Effector memory CD8-positive, alpha-beta T cell (primary cell): ENCODE measurements at regions not wholly inside any gene's neighbourhood (a gene's known extent, or its start where the extent isn't known, plus 50 kb on each side); places are given as distances from the start of the nearest gene placed in this dataset.

Source experiments
- ATAC-seq: fragments of 150-1000 bp; cut with Tn5 transposase; replicated peaks from 2 replicates; pipeline ENCODE4 v1.10.0; 2021; ENCODE audit warnings: mild to moderate bottlenecking, moderate library complexity
- DNase-seq, 3 experiments: peaks; one replicate each; pipeline ENCODE4 v3.0.0; 2021
- H3K27ac Mint-ChIP-seq, 2 donors: one replicate each; pipeline ENCODE4 v1.8.0; 2022; ENCODE audit warnings: mild to moderate bottlenecking in 2 of 2, mixed read lengths in 2 of 2, moderate library complexity in 2 of 2
- H3K27me3 Mint-ChIP-seq, 2 donors: one replicate each; pipeline ENCODE4 v1.8.0; 2022; ENCODE audit warnings: mixed read lengths in 2 of 2
- H3K36me3 Mint-ChIP-seq: one replicate; pipeline ENCODE4 v1.8.0; 2022; ENCODE audit warnings: mild to moderate bottlenecking, moderate library complexity, mixed read lengths; ENCODE audit not compliant: insufficient read depth
- H3K4me1 Mint-ChIP-seq, 2 donors: one replicate each; pipeline ENCODE4 v1.8.0; 2022; ENCODE audit warnings: low read depth in 2 of 2, mixed read lengths in 2 of 2
- H3K4me3 Mint-ChIP-seq, 2 donors: one replicate each; pipeline ENCODE4 v1.8.0; 2022; ENCODE audit warnings: mild to moderate bottlenecking in 2 of 2, mixed read lengths in 2 of 2, moderate library complexity in 2 of 2
- H3K9me3 Mint-ChIP-seq, 2 donors: one replicate each; pipeline ENCODE4 v1.8.0; 2022; ENCODE audit warnings: mixed read lengths in 2 of 2

GRCh38 chr16:87186876-87187533 lies 130.2 kb downstream of the C16orf95 start:
- no peak for ATAC-seq
- Mint-ChIP-seq H3K27ac (no peak overlapping the region), H3K4me1 (peaks cover 2 to 4% of the 10 kb centered on the region in 2 donors), H3K27me3 (peaks cover 0 to 4% of the 10 kb centered on the region in 2 donors), H3K36me3 (no peaks in the 10 kb centered on the region), H3K4me3 (no peak overlapping the region), H3K9me3 (peaks cover 13 to 15% of the 10 kb centered on the region in 2 donors)
- no peak for DNase-seq

DNA sequence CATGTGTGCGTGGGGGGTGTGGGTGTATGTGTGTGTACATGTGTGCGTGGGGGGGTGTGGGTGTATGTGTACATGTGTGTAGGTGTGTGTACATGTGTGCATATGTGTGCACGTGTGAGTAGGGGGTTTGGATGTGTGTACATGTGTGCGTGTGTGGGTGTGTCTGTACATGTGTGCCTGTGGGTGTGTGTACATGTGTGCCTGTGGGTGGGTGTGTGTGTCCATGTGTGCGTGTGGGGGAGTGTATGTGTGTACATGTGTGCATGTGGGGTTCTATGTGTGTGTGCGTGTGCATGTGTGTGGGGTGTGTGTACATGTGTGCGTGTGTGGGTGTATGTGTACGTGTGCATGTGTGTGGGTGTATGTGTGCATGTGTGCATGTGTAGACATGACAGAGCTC lies 129.1 kb downstream of the C16orf95 start:
- Mint-ChIP-seq H3K27ac (peak overlapping the region in 1 of 2 donors; percentile 16), H3K27me3 (peaks cover 0 to 10% of the 10 kb centered on the region in 2 donors), H3K4me1 (peaks cover 2 to 4% of the 10 kb centered on the region in 2 donors), H3K9me3 (peaks cover 13 to 15% of the 10 kb centered on the region in 2 donors), H3K36me3 (no peaks in the 10 kb centered on the region), H3K4me3 (no peak overlapping the region)
- ATAC-seq (no peak), DNase-seq (no peak)

- peaks cover 2 to 4% of the 10 kb centered on the region in 2 donors for H3K4me1 Mint-ChIP-seq
- H3K36me3 Mint-ChIP-seq = no peaks in the 10 kb centered on the region
- H3K4me3 Mint-ChIP-seq = no peak overlapping the region
- peaks cover 0 to 10% of the 10 kb centered on the region in 2 donors for H3K27me3 Mint-ChIP-seq
- H3K27ac Mint-ChIP-seq = no peak overlapping the region
- DNase-seq (no peak), ATAC-seq (no peak)
- peaks cover 13 to 15% of the 10 kb centered on the region in 2 donors for H3K9me3 Mint-ChIP-seq
Measured at GRCh38 chr16:87189426-87189825, 127.8 kb downstream of the C16orf95 start.

- Mint-ChIP-seq H3K4me1 (peaks cover 4% of the 10 kb centered on the region in 2 donors), H3K4me3 (no peak overlapping the region), H3K9me3 (peaks cover 13 to 15% of the 10 kb centered on the region in 2 donors), H3K27ac (no peak overlapping the region), H3K36me3 (no peaks in the 10 kb centered on the region), H3K27me3 (peaks cover 0 to 18% of the 10 kb centered on the region in 2 donors)
- ATAC-seq (no peak), DNase-seq (no peak)
Measured at GRCh38 chr16:87190288-87191230, 126.6 kb downstream of the C16orf95 start.

- no peak overlapping the region for H3K4me3 Mint-ChIP-seq
- H3K9me3 Mint-ChIP-seq = peaks cover 6% of the 10 kb centered on the region in 2 donors
- no peak for DNase-seq
Measured at GRCh38 chr16:87192452-87193073, 124.6 kb downstream of the C16orf95 start.

DNA sequence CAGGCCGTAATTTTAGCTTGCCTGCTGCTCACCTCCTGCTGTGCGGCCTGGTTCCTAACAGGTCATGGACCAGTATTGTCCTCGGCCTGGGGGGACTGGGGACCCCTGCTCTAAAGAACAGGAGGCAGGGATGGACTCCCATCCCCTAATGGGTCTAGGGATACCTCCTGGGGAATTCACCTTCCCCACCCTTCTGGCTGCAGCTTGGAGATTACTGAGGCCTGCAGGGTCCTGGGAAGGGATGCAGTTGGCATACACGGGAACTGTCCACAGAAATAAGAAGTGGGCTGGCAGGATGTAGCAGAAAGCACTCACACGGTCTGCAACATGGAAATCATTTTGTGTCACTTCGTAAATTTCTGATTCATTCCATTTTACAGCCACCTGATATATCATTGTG lies 123.0 kb downstream of the C16orf95 start:
- DNase-seq = no peak
- Mint-ChIP-seq H3K4me1 (peaks cover 0 to 2% of the 10 kb centered on the region in 2 donors), H3K27ac (no peak overlapping the region), H3K9me3 (peaks cover 0 to 6% of the 10 kb centered on the region in 2 donors), H3K36me3 (peaks cover 1% of the 10 kb centered on the region), H3K4me3 (no peak overlapping the region), H3K27me3 (peaks cover 0 to 19% of the 10 kb centered on the region in 2 donors)
- no peak for ATAC-seq

More at GRCh38 chr16:87192452-87193073, 124.6 kb downstream of the C16orf95 start:
- Mint-ChIP-seq H3K27me3 (peaks cover 0 to 19% of the 10 kb centered on the region in 2 donors), H3K27ac (no peak overlapping the region), H3K4me1 (peaks cover 0 to 4% of the 10 kb centered on the region in 2 donors), H3K36me3 (no peaks in the 10 kb centered on the region)
- ATAC-seq = no peak

- Mint-ChIP-seq H3K9me3 (peaks cover 3 to 13% of the 10 kb centered on the region in 2 donors), H3K27me3 (peaks cover 0 to 19% of the 10 kb centered on the region in 2 donors), H3K4me1 (peaks cover 0 to 2% of the 10 kb centered on the region in 2 donors), H3K4me3 (no peak overlapping the region), H3K36me3 (peaks cover 6% of the 10 kb centered on the region), H3K27ac (no peak overlapping the region)
- no peak for DNase-seq
- ATAC-seq = no peak
Measured at GRCh38 chr16:87195161-87195560, 122.0 kb downstream of the C16orf95 start.

GRCh38 chr16:87196231-87196630 lies 121.0 kb downstream of the C16orf95 start:
- H3K9me3 Mint-ChIP-seq = peaks cover 3 to 13% of the 10 kb centered on the region in 2 donors
- DNase-seq = no peak
- peaks cover 6% of the 10 kb centered on the region for H3K36me3 Mint-ChIP-seq
- H3K27me3 Mint-ChIP-seq = peaks cover 0 to 19% of the 10 kb centered on the region in 2 donors
- ATAC-seq = no peak
- H3K27ac Mint-ChIP-seq = no peak overlapping the region
- H3K4me3 Mint-ChIP-seq = no peak overlapping the region
- H3K4me1 Mint-ChIP-seq = peaks cover 0 to 2% of the 10 kb centered on the region in 2 donors

GRCh38 chr16:87196661-87197060 lies 120.5 kb downstream of the C16orf95 start:
- no peak for ATAC-seq
- Mint-ChIP-seq H3K36me3 (peaks cover 6% of the 10 kb centered on the region), H3K27me3 (peaks cover 0 to 19% of the 10 kb centered on the region in 2 donors), H3K27ac (no peak overlapping the region), H3K9me3 (peaks cover 3 to 13% of the 10 kb centered on the region in 2 donors), H3K4me1 (peaks cover 0 to 2% of the 10 kb centered on the region in 2 donors), H3K4me3 (no peak overlapping the region)
- no peak for DNase-seq

GRCh38 chr16:87198328-87198832 lies 118.8 kb downstream of the C16orf95 start:
- Mint-ChIP-seq H3K4me3 (no peak overlapping the region), H3K9me3 (peaks cover 3 to 13% of the 10 kb centered on the region in 2 donors), H3K27me3 (peaks cover 6 to 28% of the 10 kb centered on the region in 2 donors), H3K27ac (no peak overlapping the region), H3K36me3 (peaks cover 6% of the 10 kb centered on the region), H3K4me1 (peaks cover 0 to 2% of the 10 kb centered on the region in 2 donors)
- ATAC-seq (no peak), DNase-seq (no peak)

DNA sequence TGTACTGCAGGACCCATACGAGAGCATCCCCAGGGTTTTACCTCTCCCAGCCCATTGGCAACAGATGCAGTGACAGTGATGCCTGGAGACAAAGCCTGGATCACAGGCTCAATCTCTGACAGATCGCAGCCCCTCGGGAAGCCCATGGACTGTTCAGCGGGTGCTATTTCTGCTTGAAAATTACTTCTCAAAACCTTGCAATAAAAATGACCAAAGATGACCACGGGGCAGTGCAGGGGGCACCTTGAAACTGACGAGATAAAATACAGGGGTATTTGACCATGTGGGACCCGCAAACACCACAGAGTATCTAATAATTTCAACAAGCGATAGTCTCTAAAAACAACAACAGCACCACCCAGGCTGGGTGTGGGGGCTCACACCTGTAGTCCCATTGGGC lies 118.3 kb downstream of the C16orf95 start:
- Mint-ChIP-seq H3K36me3 (peaks cover 6% of the 10 kb centered on the region), H3K27ac (peak overlapping the region in 1 of 2 donors; percentile 65), H3K27me3 (peaks cover 10 to 31% of the 10 kb centered on the region in 2 donors), H3K4me3 (no peak overlapping the region), H3K4me1 (peaks cover 0 to 2% of the 10 kb centered on the region in 2 donors), H3K9me3 (peaks cover 3 to 13% of the 10 kb centered on the region in 2 donors)
- ATAC-seq = no peak
- no peak for DNase-seq

- H3K27ac Mint-ChIP-seq = peak overlapping the region in 1 of 2 donors; percentile 65
- peaks cover 6% of the 10 kb centered on the region for H3K36me3 Mint-ChIP-seq
- H3K4me3 Mint-ChIP-seq = no peak overlapping the region
- H3K9me3 Mint-ChIP-seq = peaks cover 3 to 13% of the 10 kb centered on the region in 2 donors
- no peak for ATAC-seq
- H3K4me1 Mint-ChIP-seq = peaks cover 0 to 2% of the 10 kb centered on the region in 2 donors
- H3K27me3 Mint-ChIP-seq = peaks cover 14 to 36% of the 10 kb centered on the region in 2 donors
- DNase-seq = no peak
Measured at GRCh38 chr16:87199379-87199778, 117.8 kb downstream of the C16orf95 start.

DNA sequence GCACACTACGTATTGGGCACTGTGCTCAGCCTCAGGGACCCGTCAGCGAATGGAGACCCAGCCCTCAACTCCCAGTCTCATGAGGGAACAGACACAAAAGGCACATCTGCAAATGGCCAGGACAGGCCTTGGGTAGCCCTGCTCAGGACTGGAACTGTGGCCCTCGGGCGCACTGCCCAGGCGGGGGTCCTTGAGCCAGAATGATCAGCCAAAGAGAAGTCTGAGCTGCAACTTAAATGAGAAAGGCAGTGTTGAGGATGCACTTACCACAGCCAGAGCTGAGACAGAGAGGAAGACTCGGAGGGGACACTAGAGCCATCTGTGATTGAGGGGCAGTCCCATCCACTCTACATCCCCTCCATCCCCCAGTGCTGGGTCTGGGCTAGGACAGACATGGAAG lies 117.3 kb downstream of the C16orf95 start:
- Mint-ChIP-seq H3K4me3 (no peak overlapping the region), H3K27ac (peak overlapping the region in 1 of 2 donors; percentile 65), H3K27me3 (peaks cover 14 to 38% of the 10 kb centered on the region in 2 donors), H3K36me3 (peaks cover 6% of the 10 kb centered on the region), H3K4me1 (peaks cover 0 to 2% of the 10 kb centered on the region in 2 donors), H3K9me3 (peaks cover 3 to 13% of the 10 kb centered on the region in 2 donors)
- DNase-seq = no peak
- ATAC-seq = no peak
